ENCODE measurements at regions not wholly inside any gene's neighbourhood (a gene's known extent, or its start where the extent isn't known, plus 50 kb on each side); places are given as distances from the start of the nearest gene placed in this dataset.
"Not testable (repeated sequence)": the region's sequence is repeated elsewhere in the genome, so short reads cannot be mapped to it uniquely, and the experiment has no call there.

- no peak for FAIRE-seq
These were observed 279.6 kb downstream of the PCDH20 start for GRCh38 chr13:61136093-61136492.

DNA sequence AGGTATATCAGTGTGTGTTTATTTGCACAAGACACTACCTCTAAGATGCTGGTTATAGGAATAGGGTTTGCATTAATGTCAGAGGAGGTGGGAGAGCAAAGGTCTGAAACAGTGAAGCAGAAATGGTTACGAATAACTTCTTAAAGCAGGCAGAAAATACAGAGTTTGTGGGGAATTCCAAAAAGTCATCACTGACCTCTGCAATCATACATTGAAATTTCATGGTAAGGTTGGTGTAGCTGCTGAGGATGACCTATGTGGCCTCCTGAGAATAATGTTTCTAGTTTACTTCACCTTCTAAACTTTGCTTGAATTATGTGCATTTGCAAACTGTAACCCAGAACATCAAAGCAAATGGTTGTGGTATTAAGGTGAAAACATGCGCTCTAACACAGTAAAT lies 280.1 kb downstream of the PCDH20 start:
- FAIRE-seq: no peak

DNA sequence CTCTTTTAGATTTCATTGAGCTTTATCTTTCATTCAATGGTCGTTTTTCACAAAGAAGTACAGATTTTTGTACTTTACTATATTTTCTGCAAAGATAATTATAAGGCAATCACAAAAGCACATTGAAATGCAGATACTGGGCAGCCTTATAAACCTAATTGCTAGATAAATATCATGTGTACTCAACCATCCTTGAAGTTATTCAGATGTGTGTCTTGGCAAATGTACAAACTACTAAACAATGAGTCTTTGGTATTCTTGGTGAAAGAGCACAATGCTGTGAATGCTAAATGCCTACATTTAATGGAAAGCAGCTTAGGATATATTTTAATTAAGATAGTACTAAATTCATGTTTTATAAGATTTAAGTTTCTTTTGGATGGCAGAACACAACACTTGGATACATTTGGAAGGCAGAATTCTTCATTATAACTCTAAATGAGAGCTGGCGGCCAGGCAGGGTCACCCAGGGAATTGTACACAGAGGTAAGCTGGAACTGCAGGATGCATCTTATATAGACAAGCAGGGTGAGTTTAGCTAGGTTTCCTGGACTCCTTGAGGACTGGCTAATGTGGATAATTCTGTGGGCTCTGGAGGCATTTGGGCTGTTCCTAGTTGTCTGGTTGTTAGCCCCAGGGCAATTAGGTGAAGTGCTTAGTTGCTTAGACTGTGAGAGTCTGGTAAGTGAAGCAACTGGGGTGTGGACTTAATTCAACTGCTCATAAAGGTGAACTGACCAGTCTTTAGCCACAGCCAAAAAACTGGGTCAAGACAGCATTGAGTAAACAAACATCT lies 286.6 kb downstream of the PCDH20 start:
- no peak for FAIRE-seq

DNA sequence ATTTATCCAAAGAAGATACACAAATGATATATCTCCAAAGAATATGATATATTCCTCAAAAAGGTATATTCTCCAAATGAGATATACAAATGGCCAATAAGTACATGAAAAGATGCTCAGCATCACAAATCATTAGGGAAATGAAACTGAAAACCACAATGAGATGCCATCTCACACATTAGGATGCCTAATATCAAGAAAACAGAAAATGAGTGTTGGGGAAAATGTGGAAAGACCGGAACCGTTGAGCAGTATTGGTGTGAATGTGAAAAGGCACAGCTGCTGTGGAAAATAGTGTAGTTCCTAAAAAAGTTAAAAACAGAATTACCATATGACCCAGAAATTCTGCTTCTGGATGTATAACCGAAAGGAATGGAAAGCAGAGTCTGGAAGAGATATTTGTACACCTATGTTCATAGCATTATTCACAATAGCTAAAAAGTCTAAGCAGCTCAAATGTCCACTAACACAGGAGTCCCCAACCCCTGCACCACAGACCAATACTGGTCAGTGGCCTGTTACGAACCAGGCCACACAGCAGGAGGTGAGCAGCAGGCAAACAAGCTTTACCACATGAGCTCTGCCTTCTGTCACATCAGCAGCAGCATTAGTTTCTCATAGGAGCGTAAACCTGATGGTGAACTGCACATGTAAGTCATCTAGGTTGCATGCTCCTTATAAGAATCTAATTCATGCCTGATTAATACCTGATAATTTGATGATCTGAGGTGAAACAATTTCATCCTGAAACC lies 291.9 kb downstream of the PCDH20 start:
- no peak for FAIRE-seq

DNA sequence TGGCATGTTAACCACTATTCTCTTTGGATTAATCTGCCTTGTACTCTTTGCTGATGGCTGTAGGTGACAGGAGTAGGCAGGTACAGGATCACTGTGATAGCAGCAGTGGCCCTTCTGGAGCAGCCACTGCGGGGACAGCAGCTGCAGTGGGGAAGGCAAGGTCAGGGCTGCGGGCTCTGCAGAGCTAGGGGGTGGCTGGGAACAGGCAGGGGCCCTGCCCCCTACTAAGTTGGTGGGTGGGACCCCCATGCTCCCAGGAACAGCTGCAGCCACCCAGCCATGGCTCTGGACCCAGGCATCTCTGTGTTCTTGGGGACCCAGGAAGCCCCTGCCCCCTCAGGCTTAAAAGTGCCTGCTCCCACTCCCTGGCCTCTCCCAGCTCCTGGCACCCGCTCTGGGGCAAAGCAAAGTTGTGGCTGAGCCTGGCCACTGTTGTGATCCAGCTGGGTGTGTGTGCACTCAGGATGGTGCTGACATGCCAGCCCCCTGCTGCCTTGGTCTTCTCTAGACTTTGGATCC lies 302.4 kb downstream of the PCDH20 start:
- no peak for FAIRE-seq

DNA sequence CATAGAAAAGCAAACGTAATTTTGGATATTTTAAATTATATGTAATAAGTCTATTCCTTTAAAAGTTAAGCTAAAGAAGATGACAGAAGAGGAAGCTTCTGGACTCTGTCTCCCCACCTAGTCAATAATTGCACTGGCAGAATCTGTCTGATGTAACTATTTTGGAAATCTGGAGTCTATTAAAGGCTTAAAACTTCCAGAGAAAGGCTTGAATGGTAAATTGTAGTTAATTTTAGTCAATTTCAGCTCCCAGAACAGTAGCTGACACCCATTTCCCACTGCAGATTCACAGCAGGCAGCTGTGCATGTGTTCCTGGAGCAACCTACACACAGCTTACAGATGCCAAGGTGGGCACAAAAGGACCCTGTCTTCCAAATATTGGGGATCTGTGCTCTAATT lies 304.1 kb downstream of the PCDH20 start:
- no peak for FAIRE-seq

- no peak for FAIRE-seq
These were observed 304.9 kb downstream of the PCDH20 start for GRCh38 chr13:61110732-61111131.

- no peak for FAIRE-seq
These were observed 305.9 kb downstream of the PCDH20 start for GRCh38 chr13:61109741-61110140.

DNA sequence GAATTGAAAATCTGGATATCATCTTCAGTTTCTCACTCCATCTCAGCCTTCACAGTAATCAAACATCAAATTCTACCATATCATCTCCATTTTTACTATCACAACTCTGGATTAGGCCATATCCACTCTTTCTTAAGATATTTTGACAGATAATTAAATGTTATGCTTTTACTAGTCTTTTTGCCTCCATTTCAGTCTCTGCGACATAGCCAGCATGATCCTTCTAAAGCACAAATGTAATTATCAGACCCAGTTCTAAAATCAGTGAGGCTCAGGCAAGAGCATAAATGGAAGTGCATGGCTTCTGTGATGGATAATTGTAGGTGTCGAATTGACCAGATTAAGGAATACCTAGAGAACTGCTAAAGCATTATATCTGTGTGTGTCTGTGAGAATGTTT lies 307.7 kb downstream of the PCDH20 start:
- FAIRE-seq: no peak

- FAIRE-seq: no peak
These were observed 319.8 kb downstream of the PCDH20 start for GRCh38 chr13:61095885-61096284.

- no peak for FAIRE-seq
These were observed 320.8 kb downstream of the PCDH20 start for GRCh38 chr13:61094865-61095264.

DNA sequence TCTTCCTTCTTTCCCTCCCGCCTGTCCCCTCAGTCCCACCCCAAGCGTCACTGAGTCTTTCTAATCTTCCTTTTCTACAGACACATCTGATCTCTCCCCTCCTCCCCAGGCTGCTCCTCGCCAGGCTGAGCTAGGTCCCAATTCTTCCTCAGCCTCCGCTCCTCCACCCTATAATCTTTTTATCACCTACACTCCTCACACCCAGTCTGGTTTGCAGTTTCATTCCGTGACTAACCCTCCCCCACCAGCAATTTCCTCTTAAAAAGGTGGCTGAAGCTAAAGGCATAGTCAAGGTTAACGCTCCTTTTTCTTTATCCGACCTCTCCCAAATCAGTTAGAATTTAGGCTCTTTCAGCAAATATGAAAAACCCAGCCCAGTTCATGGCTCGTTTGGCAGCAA lies 325.8 kb downstream of the PCDH20 start:
- FAIRE-seq: not testable (repeated sequence)

DNA sequence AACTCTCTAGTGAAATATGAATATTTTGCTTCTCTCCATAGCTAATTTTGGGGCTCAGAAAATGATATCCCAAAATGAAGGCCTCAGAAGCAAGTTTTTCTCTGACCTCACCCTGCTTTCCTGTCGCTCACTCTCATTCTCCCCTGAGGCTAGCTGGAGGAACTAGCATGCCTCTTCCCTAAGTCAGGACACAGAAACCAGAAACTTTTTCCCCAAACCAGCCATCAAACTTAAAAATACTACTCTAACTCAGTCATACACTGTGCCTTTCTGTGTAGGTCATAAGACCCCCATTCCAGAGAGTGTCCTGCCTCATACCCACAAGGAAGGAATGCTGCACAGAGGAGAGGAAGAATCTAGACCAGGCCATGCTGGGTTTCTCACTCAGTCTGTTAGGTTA lies 329.6 kb downstream of the PCDH20 start:
- no peak for FAIRE-seq

DNA sequence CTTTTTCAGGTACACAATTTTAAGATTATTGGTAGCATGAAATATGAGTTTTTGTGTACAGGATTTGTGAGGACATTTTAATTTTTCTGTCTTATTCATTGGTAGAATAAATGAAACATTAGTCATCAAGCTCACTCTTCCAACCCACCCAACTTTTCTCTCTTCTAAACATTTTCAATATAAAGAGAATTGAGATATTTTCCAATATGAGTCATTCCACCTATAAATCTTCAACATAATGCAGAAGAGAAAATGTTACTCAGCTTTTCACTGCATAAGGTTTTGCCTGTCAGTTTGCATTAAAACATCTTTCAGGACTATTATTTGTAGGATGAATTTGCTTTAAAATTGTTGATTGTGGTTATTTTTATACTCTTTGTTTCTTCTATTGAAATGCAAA lies 330.7 kb downstream of the PCDH20 start:
- no peak for FAIRE-seq

DNA sequence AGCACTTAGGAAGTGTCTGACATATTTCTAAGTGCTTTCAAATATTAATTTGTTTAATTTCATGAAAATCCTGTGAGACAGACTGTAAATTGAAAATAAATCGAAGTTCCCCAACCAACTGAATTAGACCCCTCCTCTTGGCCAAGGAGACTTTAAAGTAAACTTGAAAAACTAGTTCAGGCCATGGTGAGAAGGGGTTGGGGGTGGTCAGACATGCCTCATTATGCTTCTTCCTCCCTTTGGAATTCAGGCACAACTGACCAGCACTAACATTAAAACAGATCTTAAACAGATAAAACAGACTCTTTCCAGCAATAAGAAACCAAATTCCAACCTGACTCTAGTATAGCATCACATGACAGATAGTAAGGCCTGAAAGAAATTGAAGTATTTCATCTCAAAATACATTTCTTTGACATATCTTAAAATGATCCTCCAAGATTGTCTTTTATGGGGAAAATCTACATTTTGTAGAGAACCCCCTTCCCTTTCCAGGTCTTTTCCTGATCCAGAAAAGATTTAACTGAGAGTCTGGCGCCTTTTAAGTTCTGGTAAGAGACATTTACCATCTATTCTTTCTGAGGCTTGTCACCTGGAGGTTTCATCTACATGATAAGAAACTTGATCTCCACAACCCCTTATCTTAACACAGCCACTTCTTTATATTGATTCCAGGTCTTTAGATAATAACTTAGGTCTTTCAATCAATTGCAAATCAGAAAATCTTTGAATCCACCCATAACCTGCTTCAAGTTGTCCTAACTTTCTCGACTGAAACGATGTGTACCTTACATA lies 336.5 kb downstream of the PCDH20 start:
- FAIRE-seq: no peak

DNA sequence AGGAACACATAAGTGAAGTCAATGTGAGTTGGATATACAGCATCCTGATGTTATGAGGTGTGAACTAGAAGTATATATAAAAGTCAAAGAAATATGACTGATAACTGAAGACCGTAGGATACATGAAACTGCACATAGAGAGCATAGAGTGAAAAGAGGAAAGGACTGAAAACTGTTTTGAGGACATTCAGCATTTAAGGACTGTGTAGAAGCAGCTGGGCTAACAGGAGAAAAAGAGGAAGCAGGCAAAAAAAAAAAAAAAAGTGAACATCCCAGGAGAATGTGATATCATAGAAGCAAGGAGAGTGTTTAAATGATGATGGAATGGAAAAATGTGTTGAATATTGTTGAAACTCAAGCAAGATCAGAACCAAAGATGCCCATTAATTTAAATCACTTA lies 363.5 kb downstream of the PCDH20 start:
- FAIRE-seq: no peak

DNA sequence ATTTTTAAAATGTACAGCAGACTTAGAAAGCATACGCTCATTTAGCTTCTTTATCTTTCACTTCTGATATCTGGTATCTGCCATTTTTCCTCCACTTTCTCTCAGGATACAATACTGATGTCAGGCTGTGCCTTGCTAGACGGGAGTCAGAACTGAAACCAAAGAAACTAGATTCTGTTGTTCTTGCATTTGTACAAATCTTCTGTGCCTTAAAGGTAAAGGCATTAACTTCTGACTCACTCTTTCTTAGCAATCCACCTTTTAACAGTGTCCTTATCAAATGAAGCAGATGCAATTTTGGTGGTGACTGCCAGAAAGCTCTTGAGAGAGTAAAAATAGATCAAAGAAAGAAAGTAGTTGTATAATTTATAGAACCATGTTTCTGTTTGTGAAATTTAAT lies 370.4 kb downstream of the PCDH20 start:
- no peak for FAIRE-seq

DNA sequence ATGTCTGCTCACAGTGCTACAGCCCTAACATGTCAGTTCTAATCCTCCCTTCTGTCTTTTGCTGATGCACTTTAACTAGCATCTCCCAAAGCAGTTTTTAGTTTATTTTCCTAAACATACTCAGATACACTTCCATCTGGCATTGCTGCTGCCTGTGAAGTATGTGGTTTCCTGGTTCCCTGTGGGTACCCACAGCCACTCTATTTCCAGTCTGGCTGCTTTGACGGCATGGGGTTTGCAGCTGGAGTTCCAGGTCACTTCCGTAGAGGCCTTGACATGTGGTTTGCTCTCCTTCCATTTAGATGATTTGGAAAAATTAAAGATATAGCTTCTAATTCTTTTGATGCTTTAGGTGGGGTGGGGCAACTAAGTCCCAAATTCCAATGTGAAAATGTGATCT lies 375.5 kb downstream of the PCDH20 start:
- FAIRE-seq: no peak

GRCh38 chr13:61039302-61039701 lies 376.3 kb downstream of the PCDH20 start:
- FAIRE-seq: no peak

GRCh38 chr13:61036715-61037114 lies 378.9 kb downstream of the PCDH20 start:
- no peak for FAIRE-seq

DNA sequence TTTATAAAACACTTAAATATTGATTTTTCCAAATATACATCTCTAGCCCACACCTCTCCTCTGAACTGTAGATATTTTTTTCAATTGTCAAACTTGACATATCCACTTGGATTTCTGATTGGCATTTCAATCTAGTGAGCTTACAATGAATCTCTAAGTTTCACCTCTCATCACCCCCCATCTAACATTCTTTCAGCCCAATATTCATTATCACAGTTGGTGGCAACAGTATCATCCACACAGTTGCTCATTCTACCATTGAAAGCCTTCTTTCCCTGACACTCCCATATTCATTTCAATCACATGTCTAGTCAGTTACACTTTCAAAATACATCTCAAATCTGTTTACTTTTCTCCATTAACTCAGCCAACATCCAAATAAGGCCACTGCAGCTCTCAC lies 385.2 kb downstream of the PCDH20 start:
- no peak for FAIRE-seq

GRCh38 chr13:61029064-61029463 lies 386.6 kb downstream of the PCDH20 start:
- no peak for FAIRE-seq

GRCh38 chr13:61024046-61024445 lies 391.6 kb downstream of the PCDH20 start:
- no peak for FAIRE-seq
